RCC 7860 (cell line): ENCODE measurements at regions not wholly inside any gene's neighbourhood (a gene's known extent, or its start where the extent isn't known, plus 50 kb on each side); places are given as distances from the start of the nearest gene placed in this dataset.
"Not testable (repeated sequence)": the region's sequence is repeated elsewhere in the genome, so short reads cannot be mapped to it uniquely, and the experiment has no call there.

Experiments
- DNase-seq: peaks from one replicate; pipeline ENCODE4 v3.0.0-alpha.2; 2015; ENCODE audit warnings: low spot score
- FAIRE-seq: peaks from 2 replicates; lab custom pipeline; 2012; peaks lifted over from hg19 to GRCh38; lab: Jason Lieb, UNC

GRCh38 chr7:76117306-76117991 is 69.5 kb downstream of the MDH2 start:
- peak; percentile 28 for FAIRE-seq
- DNase-seq, result not testable (repeated sequence)

GRCh38 chr7:76118253-76119036 is 70.5 kb downstream of the MDH2 start:
- peak; percentile 35 for FAIRE-seq
- DNase-seq, result not testable (repeated sequence)

GRCh38 chr7:76121044-76121443 is 73.1 kb downstream of the MDH2 start:
- FAIRE-seq, result no peak

GRCh38 chr7:76122516-76123239 is 74.8 kb downstream of the MDH2 start:
- DNase-seq (no peak), FAIRE-seq (no peak)

More at GRCh38 chr7:76121044-76121443, 73.1 kb downstream of the MDH2 start:
- no peak for DNase-seq

- no peak for FAIRE-seq
- no peak for DNase-seq
Measured at GRCh38 chr7:76123316-76123715, 75.4 kb downstream of the MDH2 start.

- DNase-seq (no peak), FAIRE-seq (no peak)
Measured at GRCh38 chr7:76125560-76125959, 76.1 kb upstream of the SRRM3 start.

- FAIRE-seq (no peak), DNase-seq (no peak)
Measured at GRCh38 chr7:76126632-76127031, 75.1 kb upstream of the SRRM3 start.

GRCh38 chr7:76129366-76129765 is 72.3 kb upstream of the SRRM3 start:
- peak; percentile 43 for DNase-seq
- no peak for FAIRE-seq

- DNase-seq, result no peak
- FAIRE-seq, result no peak
Measured at GRCh38 chr7:76129836-76130235, 71.9 kb upstream of the SRRM3 start.

GRCh38 chr7:76130661-76131060 is 71.0 kb upstream of the SRRM3 start:
- not testable (repeated sequence) for FAIRE-seq
- peak; percentile 59 for DNase-seq

GRCh38 chr7:76131887-76132286 is 69.8 kb upstream of the SRRM3 start:
- DNase-seq, FAIRE-seq: not testable (repeated sequence)

GRCh38 chr7:76133164-76133775 is 68.4 kb upstream of the SRRM3 start:
- no peak for DNase-seq
- FAIRE-seq, result no peak

- DNase-seq, result no peak
- FAIRE-seq, result no peak
Measured at GRCh38 chr7:76133839-76134238, 67.9 kb upstream of the SRRM3 start.

- not testable (repeated sequence) for FAIRE-seq, DNase-seq
Measured at GRCh38 chr7:76135263-76135662, 66.4 kb upstream of the SRRM3 start.

GRCh38 chr7:76138577-76139313 is 63.0 kb upstream of the SRRM3 start:
- DNase-seq, FAIRE-seq: not testable (repeated sequence)

GRCh38 chr7:76139670-76140069 is 62.0 kb upstream of the SRRM3 start:
- FAIRE-seq (peak; percentile 57), DNase-seq (no peak)

- DNase-seq, FAIRE-seq: not testable (repeated sequence)
Measured at GRCh38 chr7:76140259-76140658, 61.4 kb upstream of the SRRM3 start.

GRCh38 chr7:76142861-76143260 is 58.8 kb upstream of the SRRM3 start:
- FAIRE-seq (no peak), DNase-seq (no peak)

GRCh38 chr7:76144664-76145270 is 56.9 kb upstream of the SRRM3 start:
- FAIRE-seq, DNase-seq: not testable (repeated sequence)

- DNase-seq (no peak), FAIRE-seq (no peak)
Measured at GRCh38 chr7:76146374-76146773, 55.3 kb upstream of the SRRM3 start.
